ENCODE measurements at regions not wholly inside any gene's neighbourhood (a gene's known extent, or its start where the extent isn't known, plus 50 kb on each side); places are given as distances from the start of the nearest gene placed in this dataset.

DNA sequence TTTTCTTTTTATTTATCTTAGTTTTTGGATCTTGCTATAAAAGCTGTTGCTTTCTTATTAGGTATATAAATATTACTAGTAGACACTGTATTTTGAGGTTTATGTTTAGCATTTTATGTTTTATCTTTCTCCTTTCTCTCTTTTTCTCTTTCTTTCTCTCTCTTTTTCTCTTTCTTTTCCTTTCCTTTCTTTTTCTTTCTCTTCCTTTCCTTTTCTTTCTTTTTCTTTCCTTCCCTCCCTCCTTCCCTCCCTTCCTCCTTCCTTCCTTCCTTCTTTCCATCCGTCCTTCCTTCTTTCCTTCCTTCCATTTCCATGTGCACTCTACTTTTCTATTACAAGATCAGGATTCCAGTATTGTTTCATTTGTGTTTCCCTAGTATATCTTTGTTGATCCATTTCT, 814.8 kb downstream of the KCNJ3 start:
- TF ChIP-seq, protein P1, sequence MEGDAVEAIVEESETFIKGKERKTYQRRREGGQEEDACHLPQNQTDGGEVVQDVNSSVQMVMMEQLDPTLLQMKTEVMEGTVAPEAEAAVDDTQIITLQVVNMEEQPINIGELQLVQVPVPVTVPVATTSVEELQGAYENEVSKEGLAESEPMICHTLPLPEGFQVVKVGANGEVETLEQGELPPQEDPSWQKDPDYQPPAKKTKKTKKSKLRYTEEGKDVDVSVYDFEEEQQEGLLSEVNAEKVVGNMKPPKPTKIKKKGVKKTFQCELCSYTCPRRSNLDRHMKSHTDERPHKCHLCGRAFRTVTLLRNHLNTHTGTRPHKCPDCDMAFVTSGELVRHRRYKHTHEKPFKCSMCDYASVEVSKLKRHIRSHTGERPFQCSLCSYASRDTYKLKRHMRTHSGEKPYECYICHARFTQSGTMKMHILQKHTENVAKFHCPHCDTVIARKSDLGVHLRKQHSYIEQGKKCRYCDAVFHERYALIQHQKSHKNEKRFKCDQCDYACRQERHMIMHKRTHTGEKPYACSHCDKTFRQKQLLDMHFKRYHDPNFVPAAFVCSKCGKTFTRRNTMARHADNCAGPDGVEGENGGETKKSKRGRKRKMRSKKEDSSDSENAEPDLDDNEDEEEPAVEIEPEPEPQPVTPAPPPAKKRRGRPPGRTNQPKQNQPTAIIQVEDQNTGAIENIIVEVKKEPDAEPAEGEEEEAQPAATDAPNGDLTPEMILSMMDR (conservative IDR thresholded peaks at IDR 0.05; ENCODE audit: low read length): no peak
- no peak for TF ChIP-seq EZH2phosphoT487 (IDR thresholded peaks at IDR 0.05; ENCODE audit: borderline replicate concordance)
- Histone ChIP-seq H3K36me3 (ENCODE audit: insufficient read depth, low read length) (no peaks in the 10 kb centered on the region), H3K9ac (ENCODE audit: low read depth, low read length, poor library complexity, severe bottlenecking) (no peak overlapping the region), H3K4me3 (ENCODE audit: low read length, poor library complexity, severe bottlenecking) (no peak overlapping the region), H3K4me2 (ENCODE audit: low read depth, low read length, poor library complexity, severe bottlenecking) (no peak overlapping the region), H3F3A (ENCODE audit: low read depth) (no peaks in the 10 kb centered on the region), H3K79me2 (ENCODE audit: insufficient read depth, low read length) (no peaks in the 10 kb centered on the region), H3K9me3 (ENCODE audit: insufficient read depth, low read depth, low read length) (no peaks in the 10 kb centered on the region), H3K9me2 (replicated peaks; ENCODE audit: low read depth, low read length) (no peaks in the 10 kb centered on the region), H4K20me1 (ENCODE audit: insufficient read depth, low read length, poor library complexity, severe bottlenecking) (no peaks in the 10 kb centered on the region), H2AFZ (ENCODE audit: low read length) (no peak overlapping the region), H3K27me3 (ENCODE audit: insufficient read depth, low read length, poor library complexity, severe bottlenecking) (no peaks in the 10 kb centered on the region), H3K4me1 (ENCODE audit: insufficient read depth, low read length, poor library complexity, severe bottlenecking) (no peaks in the 10 kb centered on the region)

DNA sequence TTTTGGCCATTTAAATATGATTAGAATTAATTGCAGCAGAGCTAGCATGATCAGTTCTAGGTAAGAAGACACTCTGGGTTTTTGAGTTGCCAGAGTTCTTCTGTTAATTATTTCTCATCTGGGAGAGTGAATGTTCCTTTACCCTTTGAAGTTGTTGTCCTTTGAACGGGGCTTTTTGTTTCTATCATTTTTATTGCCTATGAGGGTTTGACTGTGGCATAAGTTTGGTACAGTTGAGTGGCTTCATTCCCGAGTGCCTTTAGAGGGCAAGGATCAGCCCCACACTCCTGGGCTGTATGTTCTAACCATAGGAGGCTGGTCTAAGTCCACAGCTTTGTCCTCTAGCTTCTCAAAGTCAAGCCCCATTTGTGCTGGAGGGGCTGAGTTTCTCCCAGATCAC, 804.3 kb downstream of the KCNJ3 start:
- H3K27me3 ChIP-seq (ENCODE audit: insufficient read depth, low read length, poor library complexity, severe bottlenecking): no peaks in the 10 kb centered on the region
- H3K9ac ChIP-seq (ENCODE audit: low read depth, low read length, poor library complexity, severe bottlenecking): no peak overlapping the region
- no peaks in the 10 kb centered on the region for H3K79me2 ChIP-seq (ENCODE audit: insufficient read depth, low read length)
- no peak overlapping the region for H2AFZ ChIP-seq (ENCODE audit: low read length)
- H3K9me3 ChIP-seq (ENCODE audit: insufficient read depth, low read depth, low read length): no peaks in the 10 kb centered on the region
- no peaks in the 10 kb centered on the region for H3K9me2 ChIP-seq (replicated peaks; ENCODE audit: low read depth, low read length)
- no peaks in the 10 kb centered on the region for H3K4me1 ChIP-seq (ENCODE audit: insufficient read depth, low read length, poor library complexity, severe bottlenecking)
- no peak overlapping the region for H3K4me3 ChIP-seq (ENCODE audit: low read length, poor library complexity, severe bottlenecking)
- H3K36me3 ChIP-seq (ENCODE audit: insufficient read depth, low read length): no peaks in the 10 kb centered on the region
- no peak for TF ChIP-seq EZH2phosphoT487 (IDR thresholded peaks at IDR 0.05; ENCODE audit: borderline replicate concordance)
- TF ChIP-seq, protein P1 (conservative IDR thresholded peaks at IDR 0.05; ENCODE audit: low read length): no peak
- no peaks in the 10 kb centered on the region for H3F3A ChIP-seq (ENCODE audit: low read depth)
- no peaks in the 10 kb centered on the region for H4K20me1 ChIP-seq (ENCODE audit: insufficient read depth, low read length, poor library complexity, severe bottlenecking)
- H3K4me2 ChIP-seq (ENCODE audit: low read depth, low read length, poor library complexity, severe bottlenecking): no peak overlapping the region

DNA sequence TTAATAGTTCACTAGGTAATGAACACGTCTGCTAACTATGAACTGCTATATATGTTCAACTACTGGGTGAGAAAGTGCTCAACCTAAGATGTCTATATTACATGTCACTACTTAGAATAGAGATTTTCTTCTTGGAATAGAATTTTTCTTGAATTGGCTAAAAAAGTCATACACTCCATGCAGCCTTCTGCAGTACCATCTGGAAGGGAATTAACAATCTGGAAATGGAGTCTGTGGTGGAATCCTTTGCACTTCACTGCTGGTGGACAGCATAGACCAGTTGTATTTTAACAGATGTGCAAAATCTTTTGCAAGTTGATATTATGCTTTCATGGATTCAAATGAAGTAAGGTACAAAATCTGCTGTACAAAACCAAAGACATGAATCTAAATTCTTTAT, 799.6 kb downstream of the KCNJ3 start:
- H3F3A ChIP-seq (ENCODE audit: low read depth): no peaks in the 10 kb centered on the region

More for the DNA sequence above, 799.6 kb downstream of the KCNJ3 start:
- no peak overlapping the region for H3K9ac ChIP-seq (ENCODE audit: low read depth, low read length, poor library complexity, severe bottlenecking)
- H3K36me3 ChIP-seq (ENCODE audit: insufficient read depth, low read length): no peaks in the 10 kb centered on the region
- H3K4me1 ChIP-seq (ENCODE audit: insufficient read depth, low read length, poor library complexity, severe bottlenecking): no peaks in the 10 kb centered on the region
- no peak overlapping the region for H3K4me2 ChIP-seq (ENCODE audit: low read depth, low read length, poor library complexity, severe bottlenecking)
- H3K27me3 ChIP-seq (ENCODE audit: insufficient read depth, low read length, poor library complexity, severe bottlenecking): no peaks in the 10 kb centered on the region
- no peaks in the 10 kb centered on the region for H3K79me2 ChIP-seq (ENCODE audit: insufficient read depth, low read length)
- no peak overlapping the region for H2AFZ ChIP-seq (ENCODE audit: low read length)
- H4K20me1 ChIP-seq (ENCODE audit: insufficient read depth, low read length, poor library complexity, severe bottlenecking): no peaks in the 10 kb centered on the region
- H3K9me3 ChIP-seq (ENCODE audit: insufficient read depth, low read depth, low read length): no peaks in the 10 kb centered on the region
- TF ChIP-seq, protein P1 (conservative IDR thresholded peaks at IDR 0.05; ENCODE audit: low read length): no peak
- no peak for TF ChIP-seq EZH2phosphoT487 (IDR thresholded peaks at IDR 0.05; ENCODE audit: borderline replicate concordance)
- no peak overlapping the region for H3K4me3 ChIP-seq (ENCODE audit: low read length, poor library complexity, severe bottlenecking)
- no peaks in the 10 kb centered on the region for H3K9me2 ChIP-seq (replicated peaks; ENCODE audit: low read depth, low read length)
